ENCODE measurements at regions not wholly inside any gene's neighbourhood (a gene's known extent, or its start where the extent isn't known, plus 50 kb on each side); places are given as distances from the start of the nearest gene placed in this dataset.

DNA sequence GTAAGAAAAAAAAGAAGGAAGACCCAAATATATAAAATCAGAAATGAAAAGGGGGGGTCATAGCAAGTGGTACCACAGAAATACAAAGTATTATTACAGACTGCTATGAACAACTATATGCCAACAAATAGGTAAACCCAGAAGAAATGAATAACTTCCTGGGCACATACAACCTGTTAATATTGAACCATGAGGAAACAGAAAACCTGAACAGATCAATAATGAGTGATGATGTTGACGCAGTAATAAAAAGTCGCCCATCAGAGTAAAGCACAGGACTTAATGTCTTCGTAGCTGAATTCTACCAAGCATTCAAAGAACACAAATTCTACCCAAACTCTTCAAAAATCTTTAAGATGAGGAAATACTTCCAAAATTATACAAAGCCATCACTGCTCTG lies 921.6 kb upstream of the SEMA6D start:
- TF ChIP-seq POLR2A (IDR thresholded peaks at IDR 0.05; ENCODE audit: low read depth, low read length): no peak
- no peak for TF ChIP-seq BHLHE40 (IDR thresholded peaks at IDR 0.05; ENCODE audit: low read depth, low read length)

Measured in IMR-90 (cell line).